Liver (tissue), 3 donors: ENCODE measurements at regions not wholly inside any gene's neighbourhood (a gene's known extent, or its start where the extent isn't known, plus 50 kb on each side); places are given as distances from the start of the nearest gene placed in this dataset.

Experiments
- CTCF ChIP-seq: fragments of 150-350 bp; IDR thresholded peaks from 2 replicates; pipeline ENCODE4 v1.5.1; 2017; ENCODE audit warnings: improper control_type of control experiment, low read depth, low read length; ENCODE audit not compliant: missing input control
- FOXA1 ChIP-seq: IDR thresholded peaks from 2 replicates; pipeline ENCODE4 v1.6.1; 2016; ENCODE audit warnings: antibody characterized with exemption
- JUND ChIP-seq, 2 donors: IDR thresholded peaks; 2 replicates each; pipeline ENCODE4 v1.6.1; 2016; ENCODE audit warnings: antibody characterized with exemption in 2 of 2
- REST ChIP-seq: IDR thresholded peaks from 2 replicates; pipeline ENCODE4 v1.6.1; 2016; ENCODE audit warnings: antibody characterized with exemption, mild to moderate bottlenecking
- YY1 ChIP-seq: IDR thresholded peaks from 2 replicates; pipeline ENCODE4 v1.6.1; 2016; ENCODE audit warnings: antibody characterized with exemption, mild to moderate bottlenecking
- TF ChIP-seq, protein P1 (sequence below): IDR thresholded peaks from 2 replicates; pipeline ENCODE4 v1.6.1; 2016; ENCODE audit warnings: antibody characterized with exemption
- donor health status: healthy.
- donor health status: healthy.

DNA sequence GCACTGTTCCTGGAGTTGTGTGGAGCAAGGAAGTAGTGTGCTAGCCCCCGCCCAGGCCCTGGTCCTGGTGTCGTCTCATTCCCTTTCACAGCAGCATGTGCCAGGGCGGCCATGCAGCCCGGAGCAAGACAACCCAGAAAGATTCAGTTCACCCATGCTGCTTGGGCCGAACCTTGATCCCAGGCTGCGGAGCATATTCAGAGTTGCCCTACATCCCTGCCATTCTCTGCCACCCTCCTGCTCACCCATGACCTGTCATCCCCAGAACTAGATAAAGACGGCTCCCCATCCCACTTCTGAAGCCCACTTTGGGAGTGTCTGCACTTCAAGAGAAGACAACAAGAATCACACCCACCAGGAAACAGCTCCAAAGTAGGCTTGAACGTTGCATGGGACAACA is 2452.5 kb downstream of the TP53TG3F start:
- TF ChIP-seq FOXA1: no peak
- no peak for TF ChIP-seq JUND (IDR thresholded peaks at IDR 0.05)
- TF ChIP-seq YY1: no peak
- TF ChIP-seq, protein P1, sequence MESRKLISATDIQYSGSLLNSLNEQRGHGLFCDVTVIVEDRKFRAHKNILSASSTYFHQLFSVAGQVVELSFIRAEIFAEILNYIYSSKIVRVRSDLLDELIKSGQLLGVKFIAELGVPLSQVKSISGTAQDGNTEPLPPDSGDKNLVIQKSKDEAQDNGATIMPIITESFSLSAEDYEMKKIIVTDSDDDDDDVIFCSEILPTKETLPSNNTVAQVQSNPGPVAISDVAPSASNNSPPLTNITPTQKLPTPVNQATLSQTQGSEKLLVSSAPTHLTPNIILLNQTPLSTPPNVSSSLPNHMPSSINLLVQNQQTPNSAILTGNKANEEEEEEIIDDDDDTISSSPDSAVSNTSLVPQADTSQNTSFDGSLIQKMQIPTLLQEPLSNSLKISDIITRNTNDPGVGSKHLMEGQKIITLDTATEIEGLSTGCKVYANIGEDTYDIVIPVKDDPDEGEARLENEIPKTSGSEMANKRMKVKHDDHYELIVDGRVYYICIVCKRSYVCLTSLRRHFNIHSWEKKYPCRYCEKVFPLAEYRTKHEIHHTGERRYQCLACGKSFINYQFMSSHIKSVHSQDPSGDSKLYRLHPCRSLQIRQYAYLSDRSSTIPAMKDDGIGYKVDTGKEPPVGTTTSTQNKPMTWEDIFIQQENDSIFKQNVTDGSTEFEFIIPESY: no peak
- TF ChIP-seq REST: no peak
- no peak for TF ChIP-seq CTCF
